HepG2 (cell line): ENCODE measurements at regions not wholly inside any gene's neighbourhood (a gene's known extent, or its start where the extent isn't known, plus 50 kb on each side); places are given as distances from the start of the nearest gene placed in this dataset.

Source experiments
- ADNP ChIP-seq: sonication (generic); formaldehyde crosslinking; IDR thresholded peaks from 2 replicates; pipeline ENCODE4 v1.4.0; 2020; ENCODE audit warnings: missing genetic modification reagents
- AKAP8 ChIP-seq: sonication (generic); formaldehyde crosslinking; IDR thresholded peaks from 2 replicates; pipeline ENCODE4 v1.5.1; 2020; ENCODE audit warnings: mild to moderate bottlenecking, missing genetic modification reagents

GRCh38 chr18:39799006-39799405 lies 2156.0 kb upstream of the PIK3C3 start:
- TF ChIP-seq ADNP (no peak), AKAP8 (CRISPR knock-in tag) (no peak)
